ENCODE measurements at regions not wholly inside any gene's neighbourhood (a gene's known extent, or its start where the extent isn't known, plus 50 kb on each side); places are given as distances from the start of the nearest gene placed in this dataset.

GRCh38 chr15:62834686-62835329 is 207.7 kb upstream of the TPM1 start:
- H3K36me3 ChIP-seq (replicated peaks; ENCODE audit: insufficient read depth, low read depth) = no peaks in the 10 kb centered on the region
- TF ChIP-seq EZH2 (IDR thresholded peaks at IDR 0.05; ENCODE audit: borderline replicate concordance) = no peak
- no peak for TF ChIP-seq EZH2phosphoT487 (IDR thresholded peaks at IDR 0.05; ENCODE audit: low read depth, severe bottlenecking, unreplicated experiment)
- TF ChIP-seq CTCF (IDR thresholded peaks at IDR 0.05; ENCODE audit: poor library complexity) = no peak
- no peak overlapping the region for H2AFZ ChIP-seq
- H4K20me1 ChIP-seq (ENCODE audit: insufficient read depth, poor library complexity, severe bottlenecking) = no peaks in the 10 kb centered on the region
- DNase-seq (ENCODE audit: low spot score) = no peak
- no peaks in the 10 kb centered on the region for H3K27me3 ChIP-seq
- 96% methylated on average over 7 of the region's 7 CpGs for WGBS (ENCODE audit: low lambda C conversion rate, missing lambda C conversion rate)
- H3K9me2 ChIP-seq (replicated peaks; ENCODE audit: insufficient read depth) = no peaks in the 10 kb centered on the region
- H3K27ac ChIP-seq = peak overlapping the region; percentile 78
- H3K9me3 ChIP-seq (ENCODE audit: low read depth) = no peaks in the 10 kb centered on the region
- no peaks in the 10 kb centered on the region for H3K79me2 ChIP-seq
- no peak overlapping the region for H3K4me2 ChIP-seq
- no peak overlapping the region for H3K4me3 ChIP-seq
- peaks cover 18% of the 10 kb centered on the region for H3K4me1 ChIP-seq (ENCODE audit: insufficient read depth)

- DNase-seq (ENCODE audit: low spot score) = no peak
- Histone ChIP-seq H3K27me3 (no peaks in the 10 kb centered on the region), H3K9me2 (replicated peaks; ENCODE audit: insufficient read depth) (no peaks in the 10 kb centered on the region), H3K4me3 (no peak overlapping the region), H4K20me1 (ENCODE audit: insufficient read depth, poor library complexity, severe bottlenecking) (no peaks in the 10 kb centered on the region), H3K27ac (no peak overlapping the region), H3K79me2 (no peaks in the 10 kb centered on the region), H2AFZ (no peak overlapping the region), H3K4me1 (ENCODE audit: insufficient read depth) (peaks cover 18% of the 10 kb centered on the region), H3K9me3 (ENCODE audit: low read depth) (no peaks in the 10 kb centered on the region), H3K4me2 (no peak overlapping the region), H3K36me3 (replicated peaks; ENCODE audit: insufficient read depth, low read depth) (no peaks in the 10 kb centered on the region)
- 91% methylated on average over 8 of the region's 8 CpGs for WGBS (ENCODE audit: low lambda C conversion rate, missing lambda C conversion rate)
- TF ChIP-seq CTCF (IDR thresholded peaks at IDR 0.05; ENCODE audit: poor library complexity) (no peak), EZH2phosphoT487 (IDR thresholded peaks at IDR 0.05; ENCODE audit: low read depth, severe bottlenecking, unreplicated experiment) (no peak), EZH2 (IDR thresholded peaks at IDR 0.05; ENCODE audit: borderline replicate concordance) (no peak)
Measured at GRCh38 chr15:62835351-62835750, 207.2 kb upstream of the TPM1 start.

GRCh38 chr15:62835762-62836161 is 206.8 kb upstream of the TPM1 start:
- DNase-seq (ENCODE audit: low spot score) = no peak
- Histone ChIP-seq H2AFZ (no peak overlapping the region), H3K36me3 (replicated peaks; ENCODE audit: insufficient read depth, low read depth) (no peaks in the 10 kb centered on the region), H3K9me2 (replicated peaks; ENCODE audit: insufficient read depth) (no peaks in the 10 kb centered on the region), H3K27ac (no peak overlapping the region), H3K9me3 (ENCODE audit: low read depth) (no peaks in the 10 kb centered on the region), H3K4me3 (no peak overlapping the region), H3K27me3 (no peaks in the 10 kb centered on the region), H3K4me2 (no peak overlapping the region), H3K79me2 (no peaks in the 10 kb centered on the region), H3K4me1 (ENCODE audit: insufficient read depth) (peaks cover 18% of the 10 kb centered on the region), H4K20me1 (ENCODE audit: insufficient read depth, poor library complexity, severe bottlenecking) (no peaks in the 10 kb centered on the region)
- 99% methylated on average over 16 of the region's 16 CpGs for WGBS (ENCODE audit: low lambda C conversion rate, missing lambda C conversion rate)
- TF ChIP-seq CTCF (IDR thresholded peaks at IDR 0.05; ENCODE audit: poor library complexity) (no peak), EZH2 (IDR thresholded peaks at IDR 0.05; ENCODE audit: borderline replicate concordance) (no peak), EZH2phosphoT487 (IDR thresholded peaks at IDR 0.05; ENCODE audit: low read depth, severe bottlenecking, unreplicated experiment) (no peak)
